ENCODE measurements at regions not wholly inside any gene's neighbourhood (a gene's known extent, or its start where the extent isn't known, plus 50 kb on each side); places are given as distances from the start of the nearest gene placed in this dataset.
"Not testable (repeated sequence)": the region's sequence is repeated elsewhere in the genome, so short reads cannot be mapped to it uniquely, and the experiment has no call there.

DNA sequence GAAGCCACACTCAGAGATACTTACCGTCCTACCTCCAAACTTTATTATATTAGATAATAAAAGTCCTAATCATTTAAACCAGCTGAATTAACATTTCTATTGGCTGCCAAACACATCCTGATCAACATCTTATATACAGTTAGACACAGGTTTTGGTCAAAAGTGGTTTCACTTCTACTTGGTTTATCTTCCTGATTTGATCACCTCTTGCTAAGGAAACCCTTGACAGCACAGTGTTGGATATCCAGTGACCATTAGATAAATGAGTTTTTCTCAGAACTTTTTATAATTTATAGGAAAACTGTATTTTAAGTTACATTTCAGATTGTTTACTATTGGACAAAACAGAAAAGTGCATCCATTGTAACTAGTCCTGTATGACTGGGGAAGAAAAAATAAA lies 198.4 kb upstream of the NR2F2 start:
- DNase-seq: no peak

- no peak for DNase-seq
Observed at GRCh38 chr15:96135166-96136093, 195.1 kb upstream of the NR2F2 start.

DNA sequence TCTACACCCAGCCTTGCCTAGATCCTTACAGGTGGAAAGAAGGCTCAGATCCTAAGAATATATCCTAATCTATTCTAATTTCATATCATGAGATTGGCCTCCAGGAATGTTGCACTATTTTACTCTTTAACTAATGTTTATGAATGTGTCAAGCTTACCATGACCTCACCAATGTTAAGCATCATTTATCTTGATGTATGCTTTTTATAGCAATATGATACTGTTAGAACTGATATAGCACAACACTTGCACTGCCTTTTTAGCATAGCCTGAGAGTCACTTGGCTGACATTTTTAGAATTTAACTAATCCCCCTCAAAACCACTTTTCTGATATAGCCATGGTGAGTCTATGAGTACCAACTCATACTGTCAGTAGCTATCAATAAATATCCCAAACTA lies 191.5 kb upstream of the NR2F2 start:
- DNase-seq: no peak

- no peak for DNase-seq
Observed at GRCh38 chr15:96142498-96142897, 188.0 kb upstream of the NR2F2 start.

GRCh38 chr15:96144734-96145133 lies 185.8 kb upstream of the NR2F2 start:
- DNase-seq: no peak

GRCh38 chr15:96146726-96147125 lies 183.8 kb upstream of the NR2F2 start:
- no peak for DNase-seq

GRCh38 chr15:96147267-96147666 lies 183.2 kb upstream of the NR2F2 start:
- no peak for DNase-seq

GRCh38 chr15:96150254-96150653 lies 180.2 kb upstream of the NR2F2 start:
- DNase-seq: no peak

GRCh38 chr15:96151749-96152148 lies 178.8 kb upstream of the NR2F2 start:
- not testable (repeated sequence) for DNase-seq

GRCh38 chr15:96153929-96154328 lies 176.6 kb upstream of the NR2F2 start:
- DNase-seq: no peak

- DNase-seq: no peak
Observed at GRCh38 chr15:96158938-96159337, 171.6 kb upstream of the NR2F2 start.

GRCh38 chr15:96160269-96160668 lies 170.2 kb upstream of the NR2F2 start:
- DNase-seq: no peak

GRCh38 chr15:96160800-96161199 lies 169.7 kb upstream of the NR2F2 start:
- DNase-seq: no peak

- no peak for DNase-seq
Observed at GRCh38 chr15:96162322-96162721, 168.2 kb upstream of the NR2F2 start.

- no peak for DNase-seq
Observed at GRCh38 chr15:96165081-96165480, 165.4 kb upstream of the NR2F2 start.

GRCh38 chr15:96165775-96166174 lies 164.7 kb upstream of the NR2F2 start:
- no peak for DNase-seq

- DNase-seq: no peak
Observed at GRCh38 chr15:96166223-96167200, 164.0 kb upstream of the NR2F2 start.

DNA sequence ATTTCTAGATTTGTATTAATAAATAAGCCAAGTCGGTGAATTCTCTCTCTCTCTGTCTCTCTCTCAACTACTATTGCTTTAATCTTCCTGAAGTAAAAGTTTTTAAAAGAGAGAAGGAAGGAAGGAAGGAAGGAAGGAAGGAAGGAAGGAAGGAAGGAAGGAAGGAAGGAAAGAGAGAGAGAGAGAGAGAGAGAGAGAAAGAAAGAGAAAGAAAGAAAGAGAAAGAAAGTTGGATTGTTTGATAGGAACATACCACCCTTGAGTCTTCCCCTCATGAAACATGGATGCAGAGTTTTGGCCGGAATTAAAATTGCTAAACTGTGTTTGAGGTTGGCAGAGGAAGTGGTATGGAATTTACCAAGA lies 159.9 kb upstream of the NR2F2 start:
- DNase-seq: not testable (repeated sequence)

GRCh38 chr15:96170979-96171739 lies 159.3 kb upstream of the NR2F2 start:
- no peak for DNase-seq

- DNase-seq: no peak
Observed at GRCh38 chr15:96171853-96172296, 158.6 kb upstream of the NR2F2 start.

GRCh38 chr15:96172417-96172816 lies 158.1 kb upstream of the NR2F2 start:
- no peak for DNase-seq

DNA sequence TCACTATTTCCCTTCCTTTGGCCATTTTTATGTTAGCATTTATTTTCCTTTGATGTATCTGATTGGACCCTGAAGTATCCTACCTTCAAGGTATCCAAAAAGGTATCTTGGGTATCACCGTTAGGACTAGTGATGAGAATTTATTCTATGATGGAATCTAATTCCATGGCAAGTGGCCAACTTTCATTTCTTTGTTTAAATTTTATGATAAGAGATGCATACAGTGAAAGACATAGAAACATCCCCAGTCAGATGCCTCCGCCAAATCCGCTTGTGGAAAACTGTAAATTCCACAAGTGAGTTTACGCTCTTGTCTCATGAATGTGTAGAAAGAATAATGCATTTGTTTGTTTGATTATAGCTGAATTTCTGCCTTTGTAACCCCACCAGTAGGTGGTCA lies 153.7 kb upstream of the NR2F2 start:
- no peak for DNase-seq

- DNase-seq: no peak
Observed at GRCh38 chr15:96177279-96177678, 153.2 kb upstream of the NR2F2 start.
